B cell (primary cell): ENCODE measurements at regions not wholly inside any gene's neighbourhood (a gene's known extent, or its start where the extent isn't known, plus 50 kb on each side); places are given as distances from the start of the nearest gene placed in this dataset.

ENCODE experiments used
- ATAC-seq: fragments of 200-7000 bp; cut with Tn5 transposase; one replicate; pipeline ENCODE4 v1.10.0; 2021; ENCODE audit warnings: low read depth, mild to moderate bottlenecking, moderate number of reproducible peaks, moderate library complexity
- CTCF ChIA-PET: fragments of 350-600 bp; sonication (Branson Sonifier 250); formaldehyde crosslinking; loops from one replicate; lab custom pipeline; 2021; ENCODE audit warnings: antibody characterized with exemption, inconsistent platforms; lab: Charles Lee
- POLR2A ChIA-PET: fragments of 350-600 bp; sonication (Branson Sonifier 250); formaldehyde crosslinking; loops from one replicate; lab custom pipeline; 2021; ENCODE audit warnings: antibody characterized with exemption; lab: Charles Lee
- DNase-seq: peaks from one replicate; pipeline ENCODE4 v3.0.0; 2013
- H2AFZ ChIP-seq: 2 replicates; pipeline ENCODE4 v1.6.1; 2012; ENCODE audit warnings: mild to moderate bottlenecking, low read depth, low read length; ENCODE audit not compliant: insufficient read depth, poor library complexity, severe bottlenecking
- H3K27ac ChIP-seq, 2 donors: 1 replicate in 1 of 2; 2 replicates in 1 of 2; pipeline ENCODE4 v1.5.1; 2012 to 2013; ENCODE audit warnings: low read length in 2 of 2, mild to moderate bottlenecking in 2 of 2, moderate library complexity in 1 of 2
- H3K27me3 ChIP-seq, 4 experiments: fragments of 200-600 bp in 1 of 4; sonication (generic) in 1 of 4; replicated peaks in 1 of 4; 1 replicate in 2 of 4; 2 replicates in 2 of 4; pipeline versions ENCODE4 v1.6.1 to v1.7.0; 2013 to 2016; ENCODE audit warnings: low read length in 3 of 4, mild to moderate bottlenecking in 2 of 4, mixed read lengths in 1 of 4, moderate library complexity in 1 of 4; ENCODE audit not compliant: insufficient read depth in 4 of 4, control insufficient read depth in 3 of 4; ENCODE audit errors: control extremely low read depth in 1 of 4
- H3K36me3 ChIP-seq, 2 experiments: replicated peaks in 1 of 2; 1 replicate in 1 of 2; 2 replicates in 1 of 2; pipeline versions ENCODE4 v1.6.1 to v1.7.1; 2013; ENCODE audit warnings: low read length in 1 of 2; ENCODE audit not compliant: insufficient read depth in 2 of 2, control insufficient read depth in 1 of 2; ENCODE audit errors: control extremely low read depth in 1 of 2, extremely low read depth in 1 of 2
- H3K4me1 ChIP-seq, 2 donors: fragments of 200-600 bp in 1 of 2; sonication (generic) in 1 of 2; 1 replicate in 1 of 2; 2 replicates in 1 of 2; pipeline versions ENCODE4 v1.5.1 to v1.6.1; 2013 to 2017; ENCODE audit warnings: low read length in 2 of 2; ENCODE audit not compliant: control insufficient read depth in 2 of 2, insufficient read depth in 2 of 2
- H3K4me2 ChIP-seq: replicated peaks from 2 replicates; pipeline ENCODE3; 2012; ENCODE audit warnings: mild to moderate bottlenecking, low read depth, low read length; ENCODE audit not compliant: poor library complexity, severe bottlenecking
- H3K4me3 ChIP-seq, 5 experiments: fragments of 200-600 bp in 1 of 5; sonication (generic) in 1 of 5; 1 replicate in 3 of 5; 2 replicates in 2 of 5; pipeline versions ENCODE4 v1.5.1 to v1.7.0; 2011 to 2016; ENCODE audit warnings: low read length in 4 of 5, mild to moderate bottlenecking in 4 of 5, low read depth in 2 of 5, control low read depth in 1 of 5, moderate library complexity in 1 of 5; ENCODE audit not compliant: insufficient read depth in 1 of 5; ENCODE audit errors: control extremely low read depth in 1 of 5, extremely low read depth in 1 of 5
- H3K79me2 ChIP-seq: fragments of 200-600 bp; sonication (generic); one replicate; pipeline ENCODE4 v1.6.0; 2016; ENCODE audit warnings: low read length; ENCODE audit not compliant: control insufficient read depth, insufficient read depth
- H3K9ac ChIP-seq: fragments of 200-600 bp; sonication (generic); 2 replicates; pipeline ENCODE4 v1.6.1; 2017; ENCODE audit warnings: mild to moderate bottlenecking, low read length, moderate library complexity
- H3K9me3 ChIP-seq, 3 donors: one replicate each; pipeline versions ENCODE4 v1.6.1 to v1.7.1; 2013; ENCODE audit warnings: low read length in 2 of 3; ENCODE audit not compliant: control insufficient read depth in 2 of 3, insufficient read depth in 1 of 3; ENCODE audit errors: control extremely low read depth in 1 of 3
- H4K20me1 ChIP-seq: 2 replicates; pipeline ENCODE4 v1.6.0; 2012; ENCODE audit warnings: mild to moderate bottlenecking, low read length; ENCODE audit not compliant: insufficient read depth, control insufficient read depth, poor library complexity, severe bottlenecking
- H3K27ac Mint-ChIP-seq: one replicate; pipeline ENCODE4 v1.8.0; 2021; ENCODE audit warnings: mixed read lengths
- H3K27me3 Mint-ChIP-seq: one replicate; pipeline ENCODE4 v1.8.0; 2021; ENCODE audit warnings: mixed read lengths
- H3K4me1 Mint-ChIP-seq: one replicate; pipeline ENCODE4 v1.8.0; 2021; ENCODE audit warnings: mixed read lengths
- H3K4me3 Mint-ChIP-seq: one replicate; pipeline ENCODE4 v1.8.0; 2021; ENCODE audit warnings: mixed read lengths
- H3K9me3 Mint-ChIP-seq: one replicate; pipeline ENCODE4 v1.8.0; 2022; ENCODE audit warnings: mixed read lengths; ENCODE audit not compliant: insufficient read depth
- EZH2 ChIP-seq: IDR thresholded peaks from 2 replicates; pipeline ENCODE4 v1.6.1; 2012; ENCODE audit warnings: borderline replicate concordance, low read depth, mild to moderate bottlenecking, moderate library complexity, low read length; ENCODE audit not compliant: insufficient read depth, poor library complexity, severe bottlenecking
- WGBS: methylation state at CpG from one replicate; pipeline ENCODE4 v1.1.5; 2013; ENCODE audit warnings: missing lambda C conversion rate; ENCODE audit not compliant: insufficient coverage; 5-methylcytosine and 5-hydroxymethylcytosine counted together
- intact Hi-C: fragments of 100-400 bp; cut with micrococcal nuclease; formaldehyde crosslinking; loops from one replicate; pipeline ENCODE4 v1.10.0; 2022
- TF ChIP-seq, protein P1 (sequence below): fragments of 200-600 bp; IDR thresholded peaks from one replicate; pipeline ENCODE4 v1.8.0; 2022; ENCODE audit warnings: antibody characterized with exemption, mild to moderate bottlenecking

DNA sequence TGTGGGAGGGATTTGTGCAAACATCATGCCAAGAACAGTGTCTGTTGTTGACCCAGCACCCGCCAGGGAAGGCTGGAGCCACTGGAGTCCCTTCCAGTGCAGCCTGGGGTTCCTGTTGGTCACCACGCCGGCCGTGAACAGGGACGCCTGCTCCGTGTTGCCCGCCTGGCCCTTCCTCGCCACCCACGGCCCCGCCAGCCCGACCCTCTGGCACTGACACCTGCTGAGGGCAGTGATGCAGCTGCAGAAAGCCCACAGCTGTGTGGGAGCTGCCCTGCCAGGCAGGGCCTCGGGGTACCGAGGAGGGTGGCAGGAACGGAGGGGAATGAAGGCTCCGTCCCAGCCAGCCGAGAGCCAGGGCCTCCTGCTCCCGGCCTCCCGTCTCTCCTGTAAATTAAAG is 75.5 kb upstream of the SLCO4A1 start:
- 76% methylated on average over 18 of the region's 18 CpGs for WGBS
- H3K4me3 ChIP-seq: no peak overlapping the region

DNA sequence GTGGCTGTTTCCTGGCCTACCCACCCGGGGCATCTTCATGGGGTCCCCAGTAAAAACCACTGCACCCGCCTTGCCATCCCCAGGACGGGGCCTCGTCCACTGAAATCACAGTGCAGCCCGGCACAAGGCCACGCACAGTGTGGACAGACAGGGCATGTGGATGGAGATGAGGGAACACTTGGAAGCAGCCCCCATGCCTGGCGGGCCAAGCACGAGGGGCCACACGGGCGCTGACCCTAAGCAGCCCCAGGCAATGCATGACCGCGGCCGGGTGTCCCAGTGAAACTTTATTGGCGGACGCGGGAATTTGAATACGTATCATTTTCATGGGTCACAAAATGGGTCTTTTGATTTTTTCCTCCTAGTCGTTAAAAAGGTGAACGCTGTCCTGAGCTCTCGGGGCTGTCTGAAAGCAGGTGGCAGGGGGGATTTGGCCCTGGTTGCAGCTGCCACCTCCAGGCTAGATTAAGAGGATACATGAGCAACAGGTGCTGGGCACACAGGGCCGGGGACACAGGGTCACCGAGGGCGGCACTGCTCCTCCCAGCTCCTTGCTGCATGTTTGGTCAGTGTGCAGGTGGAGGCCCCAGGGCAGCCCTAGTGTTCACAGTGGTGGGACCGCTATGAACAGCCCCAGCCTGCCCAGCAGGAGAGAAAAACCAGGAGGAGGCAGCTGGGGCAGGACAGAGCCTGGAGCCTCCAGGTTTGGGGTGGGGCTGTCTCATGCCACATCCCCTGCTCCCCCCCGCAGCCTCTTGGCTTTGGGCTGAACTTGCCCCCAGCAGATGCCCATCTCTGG is 74.9 kb upstream of the SLCO4A1 start:
- POLR2A ChIA-PET: no interaction called here
- Mint-ChIP-seq H3K9me3 (no peaks in the 10 kb centered on the region), H3K4me1 (peaks cover 3% of the 10 kb centered on the region), H3K27me3 (peaks cover 25% of the 10 kb centered on the region), H3K4me3 (no peak overlapping the region), H3K27ac (no peak overlapping the region)
- H3K36me3 ChIP-seq: no peaks in the 10 kb centered on the region
- H4K20me1 ChIP-seq: no peaks in the 10 kb centered on the region
- H3K79me2 ChIP-seq: no peaks in the 10 kb centered on the region
- ATAC-seq (no peak), DNase-seq (no peak)
- TF ChIP-seq, protein P1, sequence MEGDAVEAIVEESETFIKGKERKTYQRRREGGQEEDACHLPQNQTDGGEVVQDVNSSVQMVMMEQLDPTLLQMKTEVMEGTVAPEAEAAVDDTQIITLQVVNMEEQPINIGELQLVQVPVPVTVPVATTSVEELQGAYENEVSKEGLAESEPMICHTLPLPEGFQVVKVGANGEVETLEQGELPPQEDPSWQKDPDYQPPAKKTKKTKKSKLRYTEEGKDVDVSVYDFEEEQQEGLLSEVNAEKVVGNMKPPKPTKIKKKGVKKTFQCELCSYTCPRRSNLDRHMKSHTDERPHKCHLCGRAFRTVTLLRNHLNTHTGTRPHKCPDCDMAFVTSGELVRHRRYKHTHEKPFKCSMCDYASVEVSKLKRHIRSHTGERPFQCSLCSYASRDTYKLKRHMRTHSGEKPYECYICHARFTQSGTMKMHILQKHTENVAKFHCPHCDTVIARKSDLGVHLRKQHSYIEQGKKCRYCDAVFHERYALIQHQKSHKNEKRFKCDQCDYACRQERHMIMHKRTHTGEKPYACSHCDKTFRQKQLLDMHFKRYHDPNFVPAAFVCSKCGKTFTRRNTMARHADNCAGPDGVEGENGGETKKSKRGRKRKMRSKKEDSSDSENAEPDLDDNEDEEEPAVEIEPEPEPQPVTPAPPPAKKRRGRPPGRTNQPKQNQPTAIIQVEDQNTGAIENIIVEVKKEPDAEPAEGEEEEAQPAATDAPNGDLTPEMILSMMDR: no peak
- no peak for TF ChIP-seq EZH2
- H3K9ac ChIP-seq: no peak overlapping the region
- no peak overlapping the region for H3K4me3 ChIP-seq
- CTCF ChIA-PET: no interaction called here
- no peaks in the 10 kb centered on the region for H3K4me1 ChIP-seq
- no peak overlapping the region for H3K4me2 ChIP-seq
- 92% methylated on average over 25 of the region's 25 CpGs for WGBS
- H2AFZ ChIP-seq: no peak overlapping the region
- no peak overlapping the region for H3K27ac ChIP-seq
- peaks cover 0 to 12% (median 0%) of the 10 kb centered on the region in 3 donors for H3K9me3 ChIP-seq
- H3K27me3 ChIP-seq: no peaks in the 10 kb centered on the region
- intact Hi-C loops: no loop called here

More for the DNA sequence above, 75.5 kb upstream of the SLCO4A1 start:
- TF ChIP-seq, protein P1: no peak
- TF ChIP-seq EZH2: no peak
- Histone ChIP-seq H3K79me2 (no peaks in the 10 kb centered on the region), H3K4me2 (no peak overlapping the region), H3K27me3 (peaks cover 0 to 2% (median under 1%) of the 10 kb centered on the region in 4 experiments), H3K9ac (no peak overlapping the region), H3K9me3 (peaks cover 0 to 5% (median 0%) of the 10 kb centered on the region in 3 donors), H3K27ac (no peak overlapping the region), H4K20me1 (no peaks in the 10 kb centered on the region), H3K36me3 (no peaks in the 10 kb centered on the region), H2AFZ (no peak overlapping the region), H3K4me1 (peaks cover 1% of the 10 kb centered on the region in 2 donors)
- ATAC-seq: no peak
- Mint-ChIP-seq H3K4me1 (peaks cover 3% of the 10 kb centered on the region), H3K27ac (no peak overlapping the region), H3K9me3 (no peaks in the 10 kb centered on the region), H3K27me3 (peaks cover 25% of the 10 kb centered on the region), H3K4me3 (no peak overlapping the region)
- CTCF ChIA-PET: no interaction called here
- intact Hi-C loops: no loop called here
- POLR2A ChIA-PET: interaction anchor here (0.9 kb wide), 1 partner anchor 36 kb away, joined by 3 read pairs; no protein-coding TSS in a partner anchor
- no peak for DNase-seq
